SK-N-SH (cell line): ENCODE measurements at regions not wholly inside any gene's neighbourhood (a gene's known extent, or its start where the extent isn't known, plus 50 kb on each side); places are given as distances from the start of the nearest gene placed in this dataset.

Experiments used
- CTCF ChIA-PET: fragments of 300-600, 350-600 bp; formaldehyde crosslinking; extraction: SDS; loops from one replicate; lab custom pipeline; 2021; lab: Yijun Ruan, JAX
- POLR2A ChIA-PET: fragments of 350-600 bp; sonication (Branson Sonifier 250); formaldehyde crosslinking; extraction: SDS; loops from one replicate; lab custom pipeline; 2020; ENCODE audit warnings: antibody characterized with exemption, inconsistent platforms; lab: Yijun Ruan, JAX
- DNase-seq: peaks from one replicate; pipeline ENCODE4 v3.0.0; 2012
- H2AFZ ChIP-seq: fragments of 200-600 bp; sonication (generic); 2 replicates; pipeline ENCODE4 v1.8.1; 2016; ENCODE audit warnings: antibody characterized with exemption, mild to moderate bottlenecking, low read depth
- H3F3A ChIP-seq: fragments of 200-600 bp; sonication (generic); replicated peaks from 2 replicates; pipeline ENCODE3; 2016; ENCODE audit warnings: antibody characterized with exemption, mild to moderate bottlenecking; ENCODE audit not compliant: insufficient read depth
- H3K27ac ChIP-seq, 2 experiments: fragments of 200-500 bp in 1 of 2; fragments of 200-600 bp in 1 of 2; sonication (Bioruptor generic) in 1 of 2; sonication (generic), shearing (Covaris generic) in 1 of 2; 2 replicates each; pipeline versions ENCODE4 v1.5.1 to v1.6.1; 2014 to 2016; ENCODE audit warnings: low read depth in 2 of 2, inconsistent platforms in 1 of 2, low read length in 1 of 2, mild to moderate bottlenecking in 1 of 2, mixed read lengths in 1 of 2
- H3K27me3 ChIP-seq: fragments of 200-600 bp; sonication (generic), shearing (Covaris generic); 2 replicates; pipeline ENCODE4 v1.6.1; 2016; ENCODE audit warnings: mixed run types; ENCODE audit not compliant: insufficient read depth
- H3K36me3 ChIP-seq, 2 experiments: fragments of 200-500 bp in 1 of 2; fragments of 200-600 bp in 1 of 2; sonication (Bioruptor generic) in 1 of 2; sonication (generic) in 1 of 2; replicated peaks in 1 of 2; 2 replicates each; pipeline versions ENCODE3 to v1.5.1; 2014 to 2016; ENCODE audit warnings: low read length in 1 of 2, mild to moderate bottlenecking in 1 of 2; ENCODE audit not compliant: insufficient read depth in 2 of 2, control insufficient read depth in 1 of 2
- H3K4me1 ChIP-seq, 2 experiments: fragments of 200-500 bp in 1 of 2; fragments of 200-600 bp in 1 of 2; sonication (Bioruptor generic) in 1 of 2; sonication (generic), shearing (Covaris generic) in 1 of 2; 2 replicates each; pipeline versions ENCODE4 v1.5.1 to v1.6.1; 2014 to 2016; ENCODE audit warnings: low read depth in 1 of 2, low read length in 1 of 2, mixed run types in 1 of 2; ENCODE audit not compliant: insufficient read depth in 2 of 2, control insufficient read depth in 1 of 2
- H3K4me2 ChIP-seq: fragments of 200-600 bp; sonication (generic), shearing (Covaris generic); 2 replicates; pipeline ENCODE4 v1.6.1; 2017; ENCODE audit warnings: mixed run types
- H3K4me3 ChIP-seq, 2 experiments: fragments of 200-500 bp in 1 of 2; fragments of 200-600 bp in 1 of 2; sonication (Bioruptor generic) in 1 of 2; sonication (generic), shearing (Covaris generic) in 1 of 2; 2 replicates each; pipeline versions ENCODE4 v1.5.1 to v1.8.1; 2014 to 2016; ENCODE audit warnings: low read depth in 2 of 2, inconsistent platforms in 1 of 2, low read length in 1 of 2, mild to moderate bottlenecking in 1 of 2, mixed read lengths in 1 of 2, moderate library complexity in 1 of 2
- H3K79me2 ChIP-seq: fragments of 200-600 bp; sonication (generic); 2 replicates; pipeline ENCODE4 v1.8.1; 2017; ENCODE audit warnings: mild to moderate bottlenecking; ENCODE audit not compliant: insufficient read depth
- H3K9ac ChIP-seq: fragments of 200-600 bp; sonication (generic); 2 replicates; pipeline ENCODE4 v1.6.1; 2017; ENCODE audit warnings: mixed run types
- H3K9me2 ChIP-seq: fragments of 200-600 bp; sonication (generic); 2 replicates; pipeline ENCODE4 v1.6.1; 2017; ENCODE audit warnings: mixed run types
- H3K9me3 ChIP-seq: fragments of 200-600 bp; sonication (generic); 2 replicates; pipeline ENCODE4 v1.6.1; 2017; ENCODE audit warnings: mixed run types, mild to moderate bottlenecking, moderate library complexity
- H4K20me1 ChIP-seq: fragments of 200-600 bp; sonication (generic); 2 replicates; pipeline ENCODE4 v1.6.1; 2017; ENCODE audit warnings: mild to moderate bottlenecking, mixed run types; ENCODE audit not compliant: insufficient read depth
- CHD2 ChIP-seq: fragments of 150-350 bp; IDR thresholded peaks from 2 replicates; pipeline ENCODE4 v1.6.1; 2018; ENCODE audit warnings: low read length; ENCODE audit not compliant: partially characterized antibody
- CTCF ChIP-seq: fragments of 200-600 bp; sonication (generic); IDR thresholded peaks from 2 replicates; pipeline ENCODE4 v1.6.1; 2017; ENCODE audit warnings: antibody characterized with exemption, mild to moderate bottlenecking, moderate library complexity
- EZH2phosphoT487 ChIP-seq: fragments of 200-600 bp; sonication (generic); IDR thresholded peaks from 2 replicates; pipeline ENCODE4 v1.6.1; 2017; ENCODE audit warnings: low read depth, mixed run types, mild to moderate bottlenecking, antibody characterized with exemption, moderate library complexity, borderline replicate concordance
- FOXJ3 ChIP-seq: sonication (generic); formaldehyde crosslinking; IDR thresholded peaks from 2 replicates; pipeline ENCODE4 v1.5.1; 2020; ENCODE audit warnings: mild to moderate bottlenecking, missing genetic modification reagents
- FOXM1 ChIP-seq: IDR thresholded peaks from 2 replicates; pipeline ENCODE4 v1.4.0; 2012; ENCODE audit warnings: low read depth, mild to moderate bottlenecking
- GABPA ChIP-seq: IDR thresholded peaks from 2 replicates; pipeline ENCODE4 v1.4.0; 2012; ENCODE audit warnings: low read depth, mild to moderate bottlenecking
- GATA2 ChIP-seq: sonication (generic); formaldehyde crosslinking; IDR thresholded peaks from 2 replicates; pipeline ENCODE4 v1.5.0; 2020; ENCODE audit warnings: mild to moderate bottlenecking, missing genetic modification reagents
- JUND ChIP-seq: IDR thresholded peaks from 2 replicates; pipeline ENCODE4 v1.4.0; 2012
- NRF1 ChIP-seq: IDR thresholded peaks from 2 replicates; pipeline ENCODE4 v1.6.1; 2012; ENCODE audit warnings: low read depth, mild to moderate bottlenecking, low read length
- POLR2AphosphoS5 ChIP-seq: IDR thresholded peaks from 2 replicates; pipeline ENCODE4 v1.6.1; 2012; ENCODE audit warnings: low read depth, low read length
- RAD21 ChIP-seq: IDR thresholded peaks from 2 replicates; pipeline ENCODE4 v1.6.1; 2012; ENCODE audit warnings: mild to moderate bottlenecking, low read length
- RCOR1 ChIP-seq: fragments of 150-350 bp; IDR thresholded peaks from 2 replicates; pipeline ENCODE4 v1.6.1; 2017; ENCODE audit warnings: antibody characterized with exemption, low read length
- TAF1 ChIP-seq: IDR thresholded peaks from 2 replicates; pipeline ENCODE4 v1.6.1; 2012; ENCODE audit warnings: low read depth, mild to moderate bottlenecking, low read length, moderate library complexity, borderline replicate concordance
- USF2 ChIP-seq: fragments of 150-350 bp; IDR thresholded peaks from 2 replicates; pipeline ENCODE4 v1.6.1; 2017; ENCODE audit warnings: antibody characterized with exemption, low read length, low read depth, borderline replicate concordance
- ZBTB33 ChIP-seq: IDR thresholded peaks from 2 replicates; pipeline ENCODE4 v1.4.0; 2012; ENCODE audit warnings: low read depth, borderline replicate concordance
- WGBS: methylation state at CpG from one replicate; pipeline ENCODE4 v1.1.6; 2017; ENCODE audit warnings: low lambda C conversion rate; 5-methylcytosine and 5-hydroxymethylcytosine counted together

GRCh38 chr10:88066319-88066718, 202.9 kb downstream of the PTEN start:
- H3K4me1 ChIP-seq = peaks cover 6 to 43% of the 10 kb centered on the region in 2 experiments; a peak in 3 of 4 replicates
- no peak overlapping the region for H2AFZ ChIP-seq
- ChIA-PET POLR2A (interaction anchor here (0.9 to 1.0 kb wide), 2 partner anchors 22 to 204 kb away, joined by 3 read pairs; no protein-coding TSS in a partner anchor), CTCF (interaction anchor here (0.7 to 2.1 kb wide), 3 partner anchors 15 to 929 kb away, joined by 3 to 11 read pairs (median 3); no protein-coding TSS in a partner anchor)
- H3F3A ChIP-seq = no peaks in the 10 kb centered on the region
- no peak overlapping the region for H3K9ac ChIP-seq
- no peak overlapping the region for H3K4me2 ChIP-seq
- WGBS = 79% methylated on average over 3 of the region's 3 CpGs
- DNase-seq = no peak
- no peak for TF ChIP-seq GABPA
- TF ChIP-seq ZBTB33 = no peak
- TF ChIP-seq GATA2 (CRISPR knock-in tag) = no peak
- TF ChIP-seq POLR2AphosphoS5 = no peak
- peak overlapping the region in 1 of 2 experiments; percentile 98; a peak in 1 of 4 replicates for H3K27ac ChIP-seq
- no peak overlapping the region for H3K4me3 ChIP-seq
- H3K79me2 ChIP-seq = no peaks in the 10 kb centered on the region
- no peaks in the 10 kb centered on the region for H3K27me3 ChIP-seq
- no peaks in the 10 kb centered on the region for H4K20me1 ChIP-seq
- no peaks in the 10 kb centered on the region for H3K36me3 ChIP-seq
- no peaks in the 10 kb centered on the region for H3K9me2 ChIP-seq
- no peaks in the 10 kb centered on the region for H3K9me3 ChIP-seq

- Histone ChIP-seq H3K4me2 (no peak overlapping the region), H3K9me3 (no peaks in the 10 kb centered on the region), H3K27ac (no peak overlapping the region; a peak in 1 of 4 replicates), H3K79me2 (no peaks in the 10 kb centered on the region), H3F3A (no peaks in the 10 kb centered on the region), H3K4me3 (no peak overlapping the region), H3K9me2 (no peaks in the 10 kb centered on the region), H3K36me3 (no peaks in the 10 kb centered on the region), H4K20me1 (no peaks in the 10 kb centered on the region), H2AFZ (no peak overlapping the region), H3K9ac (no peak overlapping the region), H3K27me3 (no peaks in the 10 kb centered on the region), H3K4me1 (peaks cover 6 to 45% of the 10 kb centered on the region in 2 experiments; a peak in 3 of 4 replicates)
- 96% methylated on average over 6 of the region's 6 CpGs for WGBS
- DNase-seq = no peak
- POLR2A ChIA-PET = interaction anchor here (1.3 kb wide), 1 partner anchor 204 kb away, joined by 4 read pairs; no protein-coding TSS in a partner anchor
- TF ChIP-seq CTCF = no peak
- CTCF ChIA-PET = interaction anchor here (1.0 to 2.1 kb wide), 2 partner anchors 14 to 47 kb away, joined by 3 to 11 read pairs; no protein-coding TSS in a partner anchor
Measured at GRCh38 chr10:88066876-88067275, 203.5 kb downstream of the PTEN start.

- ChIA-PET POLR2A (interaction anchor here (1.3 kb wide), 1 partner anchor 205 kb away, joined by 4 read pairs; no protein-coding TSS in a partner anchor), CTCF (interaction anchor here (2.0 kb wide), 1 partner anchor 321 kb away, joined by 4 read pairs; no protein-coding TSS in a partner anchor)
- DNase-seq = no peak
- Histone ChIP-seq H3K79me2 (no peaks in the 10 kb centered on the region), H2AFZ (no peak overlapping the region), H3K9me2 (no peaks in the 10 kb centered on the region), H4K20me1 (no peaks in the 10 kb centered on the region), H3K4me2 (no peak overlapping the region), H3K9me3 (no peaks in the 10 kb centered on the region), H3K9ac (no peak overlapping the region), H3K27me3 (no peaks in the 10 kb centered on the region), H3K27ac (no peak overlapping the region), H3K4me3 (no peak overlapping the region), H3F3A (no peaks in the 10 kb centered on the region), H3K4me1 (peaks cover 6 to 42% of the 10 kb centered on the region in 2 experiments; a peak in 3 of 4 replicates), H3K36me3 (no peaks in the 10 kb centered on the region)
- TF ChIP-seq ZBTB33 (no peak), CHD2 (no peak), FOXJ3 (CRISPR knock-in tag) (no peak), RAD21 (no peak), NRF1 (no peak), TAF1 (no peak), EZH2phosphoT487 (no peak), USF2 (no peak), RCOR1 (no peak), FOXM1 (no peak), JUND (no peak)
Measured at GRCh38 chr10:88067737-88068136, 204.3 kb downstream of the PTEN start.
